Activated T-cell treated with anti-CD3 and anti-CD28 coated beads, Interleukin-2, amount 50 U/mL, for 4 hours (primary cell): ENCODE measurements at regions not wholly inside any gene's neighbourhood (a gene's known extent, or its start where the extent isn't known, plus 50 kb on each side); places are given as distances from the start of the nearest gene placed in this dataset.

Source experiments
- ATAC-seq, 2 donors: fragments of 200-7000 bp; cut with Tn5 transposase; one replicate each; pipeline ENCODE4 v1.10.0; 2021
- DNase-seq: peaks from one replicate; pipeline ENCODE4 v3.0.0-alpha.2; 2020
- H3K27me3 Mint-ChIP-seq: one replicate; pipeline ENCODE4 v1.8.0; 2021; ENCODE audit warnings: low read depth, mixed read lengths
- H3K36me3 Mint-ChIP-seq: one replicate; pipeline ENCODE4 v1.8.0; 2022; ENCODE audit warnings: mixed read lengths; ENCODE audit not compliant: insufficient read depth
- H3K4me1 Mint-ChIP-seq: one replicate; pipeline ENCODE4 v1.8.0; 2021; ENCODE audit warnings: low read depth, mixed read lengths
- H3K4me3 Mint-ChIP-seq: one replicate; pipeline ENCODE4 v1.8.0; 2021; ENCODE audit warnings: mild to moderate bottlenecking, moderate library complexity, mixed read lengths
- H3K9me3 Mint-ChIP-seq: one replicate; pipeline ENCODE4 v1.8.0; 2021; ENCODE audit warnings: mixed read lengths

GRCh38 chr2:14285812-14286211 lies 346.7 kb upstream of the LRATD1 start:
- ATAC-seq (no peak), DNase-seq (no peak)
- Mint-ChIP-seq H3K9me3 (peaks cover 11% of the 10 kb centered on the region), H3K4me1 (no peaks in the 10 kb centered on the region), H3K27me3 (no peaks in the 10 kb centered on the region), H3K36me3 (no peaks in the 10 kb centered on the region), H3K4me3 (no peak overlapping the region)

- no peak for ATAC-seq
- H3K4me3 Mint-ChIP-seq: no peak overlapping the region
- no peaks in the 10 kb centered on the region for H3K27me3 Mint-ChIP-seq
Observed at GRCh38 chr2:14288016-14288415, 344.5 kb upstream of the LRATD1 start.

DNA sequence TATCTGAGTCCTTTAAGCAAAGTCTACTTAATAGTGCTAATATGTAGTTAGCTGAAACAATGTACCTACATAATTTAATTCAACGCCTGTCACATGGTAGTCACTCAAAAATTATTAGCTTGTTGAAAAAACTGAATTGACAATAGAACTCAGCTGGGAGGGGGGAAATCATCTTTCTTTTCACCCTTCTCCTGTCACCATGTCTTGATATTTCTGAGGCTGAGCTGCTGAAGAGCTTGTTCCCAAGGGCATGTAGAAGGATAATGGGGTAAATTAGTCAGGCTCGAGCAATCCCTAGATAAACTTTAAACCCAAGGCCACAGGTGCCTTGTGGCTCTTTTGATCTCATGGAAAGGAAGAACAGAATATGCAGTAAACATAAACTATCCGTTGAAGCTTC lies 339.6 kb upstream of the LRATD1 start:
- no peaks in the 10 kb centered on the region for H3K27me3 Mint-ChIP-seq
- no peak for DNase-seq
- ATAC-seq: no peak
- H3K4me1 Mint-ChIP-seq: no peaks in the 10 kb centered on the region
- H3K9me3 Mint-ChIP-seq: no peaks in the 10 kb centered on the region
- no peak overlapping the region for H3K4me3 Mint-ChIP-seq
- H3K36me3 Mint-ChIP-seq: no peaks in the 10 kb centered on the region

More at GRCh38 chr2:14288016-14288415, 344.5 kb upstream of the LRATD1 start:
- Mint-ChIP-seq H3K36me3 (no peaks in the 10 kb centered on the region), H3K9me3 (peaks cover 3% of the 10 kb centered on the region), H3K4me1 (no peaks in the 10 kb centered on the region)
- no peak for DNase-seq

DNA sequence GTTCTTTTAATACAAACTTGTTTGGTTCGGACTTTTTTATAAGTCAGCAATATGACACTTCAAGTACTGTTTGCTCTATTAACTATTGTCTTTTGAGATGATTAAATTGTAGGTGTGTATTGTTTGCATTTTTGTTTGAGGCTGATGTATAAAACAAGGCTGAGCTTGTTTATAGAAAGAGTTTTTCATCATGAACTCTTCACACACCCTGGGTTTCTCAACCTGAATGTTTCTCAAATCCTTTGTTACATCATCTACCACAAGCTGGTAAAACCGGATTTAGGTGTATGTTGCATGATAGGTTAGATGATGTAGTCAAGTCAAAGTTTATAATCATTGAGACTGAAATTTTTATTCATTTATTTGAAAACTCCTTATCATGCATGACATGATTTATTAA lies 335.2 kb upstream of the LRATD1 start:
- DNase-seq: no peak
- Mint-ChIP-seq H3K27me3 (no peaks in the 10 kb centered on the region), H3K4me1 (no peaks in the 10 kb centered on the region), H3K9me3 (peaks cover 11% of the 10 kb centered on the region), H3K36me3 (no peaks in the 10 kb centered on the region), H3K4me3 (no peak overlapping the region)
- no peak for ATAC-seq

DNA sequence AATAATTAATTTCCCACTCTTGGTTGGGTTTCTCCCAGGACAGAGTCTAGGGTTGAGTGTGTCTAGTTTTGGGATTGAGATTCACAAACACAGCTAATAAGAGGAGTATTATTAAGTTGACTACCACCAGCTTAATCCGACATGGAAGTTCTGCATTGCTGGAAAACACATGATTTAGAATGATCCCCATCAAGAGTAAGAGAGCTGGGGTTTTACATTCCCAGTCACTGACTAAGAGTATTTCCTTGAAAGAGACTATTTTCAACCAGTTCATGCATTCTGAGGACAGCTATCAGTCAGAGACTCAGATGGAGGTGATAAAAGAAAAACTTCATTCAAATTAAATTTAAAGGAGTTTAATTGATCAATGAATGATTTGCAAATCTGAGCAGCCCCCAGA lies 334.6 kb upstream of the LRATD1 start:
- H3K4me3 Mint-ChIP-seq: no peak overlapping the region
- no peaks in the 10 kb centered on the region for H3K27me3 Mint-ChIP-seq
- no peak for DNase-seq
- no peaks in the 10 kb centered on the region for H3K36me3 Mint-ChIP-seq
- peaks cover 11% of the 10 kb centered on the region for H3K9me3 Mint-ChIP-seq
- ATAC-seq: no peak
- H3K4me1 Mint-ChIP-seq: no peaks in the 10 kb centered on the region

DNA sequence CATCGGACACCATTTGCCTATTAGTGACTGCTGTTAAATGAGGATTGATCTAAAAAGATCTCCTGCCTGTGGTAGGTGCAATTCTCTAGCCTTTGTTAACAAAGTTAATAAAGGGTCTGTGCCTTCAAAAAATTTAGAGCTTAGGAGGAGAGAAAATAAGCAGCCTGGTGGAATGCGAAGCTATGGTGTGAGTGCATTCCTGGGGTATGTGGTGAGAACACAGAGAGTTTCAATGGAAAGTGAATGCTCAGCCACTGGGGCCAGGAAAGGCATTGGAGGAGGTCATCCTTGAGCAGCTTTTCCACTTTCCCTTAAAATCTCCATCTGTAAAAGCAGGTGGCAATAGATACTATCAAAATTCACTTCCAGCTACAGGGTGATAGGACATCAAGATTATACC lies 331.2 kb upstream of the LRATD1 start:
- ATAC-seq (no peak), DNase-seq (no peak)
- Mint-ChIP-seq H3K36me3 (no peaks in the 10 kb centered on the region), H3K4me3 (no peak overlapping the region), H3K4me1 (no peaks in the 10 kb centered on the region), H3K9me3 (peaks cover 11% of the 10 kb centered on the region), H3K27me3 (no peaks in the 10 kb centered on the region)

GRCh38 chr2:14303366-14304115 lies 329.0 kb upstream of the LRATD1 start:
- H3K4me3 Mint-ChIP-seq: no peak overlapping the region
- DNase-seq: no peak
- H3K9me3 Mint-ChIP-seq: peaks cover 15% of the 10 kb centered on the region
- no peaks in the 10 kb centered on the region for H3K4me1 Mint-ChIP-seq
- no peaks in the 10 kb centered on the region for H3K36me3 Mint-ChIP-seq
- ATAC-seq: no peak
- no peaks in the 10 kb centered on the region for H3K27me3 Mint-ChIP-seq

DNA sequence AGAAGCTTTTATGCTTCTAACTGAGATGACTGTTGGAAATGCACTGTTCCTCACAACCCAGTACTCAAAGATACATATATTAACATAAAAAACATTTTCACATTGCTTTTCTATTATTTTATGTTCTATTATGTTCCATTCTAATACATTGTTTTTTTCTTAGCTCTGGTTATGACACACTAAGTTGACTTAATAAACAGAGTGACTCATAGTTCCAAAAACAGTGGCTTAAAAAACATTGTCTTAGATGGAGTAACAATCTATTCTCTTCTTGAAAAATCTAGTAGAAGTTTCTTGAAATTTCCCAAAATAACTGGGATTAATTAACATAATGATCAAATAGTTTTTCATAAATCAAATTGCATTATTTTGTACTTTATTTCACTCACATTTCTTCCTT lies 328.2 kb upstream of the LRATD1 start:
- Mint-ChIP-seq H3K9me3 (peaks cover 11% of the 10 kb centered on the region), H3K4me1 (no peaks in the 10 kb centered on the region), H3K36me3 (no peaks in the 10 kb centered on the region), H3K4me3 (no peak overlapping the region), H3K27me3 (no peaks in the 10 kb centered on the region)
- DNase-seq: no peak
- ATAC-seq: no peak

DNA sequence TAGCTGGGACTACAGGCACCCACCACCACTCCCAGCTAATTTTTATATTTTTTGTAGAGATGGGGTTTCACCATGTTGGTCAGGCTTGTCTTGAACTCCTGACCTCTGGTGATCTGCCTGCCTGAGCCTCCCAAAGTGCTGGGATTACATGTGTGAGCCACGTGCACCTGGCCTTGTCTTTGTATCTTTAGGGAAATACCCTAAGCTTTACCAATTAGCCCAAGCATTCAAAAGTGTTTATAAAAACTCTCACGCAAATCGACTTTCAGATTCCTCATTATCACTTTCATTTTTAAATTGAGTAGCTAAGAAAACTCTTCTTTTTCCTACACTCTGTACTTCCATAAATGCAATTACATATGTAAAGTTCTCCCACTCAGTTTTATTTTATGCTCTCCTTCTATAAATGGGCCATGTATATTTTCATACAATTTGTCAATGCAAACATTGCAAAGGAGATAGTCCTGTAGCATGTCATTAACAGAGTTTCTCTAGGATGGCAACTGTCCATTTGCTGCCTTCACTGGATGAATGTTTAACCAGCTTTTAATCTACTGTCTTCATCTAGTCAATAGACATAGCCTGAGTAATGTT lies 326.2 kb upstream of the LRATD1 start:
- Mint-ChIP-seq H3K27me3 (no peaks in the 10 kb centered on the region), H3K36me3 (no peaks in the 10 kb centered on the region), H3K4me1 (no peaks in the 10 kb centered on the region), H3K4me3 (no peak overlapping the region), H3K9me3 (peaks cover 5% of the 10 kb centered on the region)
- no peak for DNase-seq
- ATAC-seq: no peak

GRCh38 chr2:14313341-14313740 lies 319.2 kb upstream of the LRATD1 start:
- Mint-ChIP-seq H3K27me3 (no peaks in the 10 kb centered on the region), H3K9me3 (peaks cover under 1% of the 10 kb centered on the region), H3K36me3 (no peaks in the 10 kb centered on the region), H3K4me1 (no peaks in the 10 kb centered on the region), H3K4me3 (no peak overlapping the region)
- no peak for DNase-seq
- no peak for ATAC-seq

DNA sequence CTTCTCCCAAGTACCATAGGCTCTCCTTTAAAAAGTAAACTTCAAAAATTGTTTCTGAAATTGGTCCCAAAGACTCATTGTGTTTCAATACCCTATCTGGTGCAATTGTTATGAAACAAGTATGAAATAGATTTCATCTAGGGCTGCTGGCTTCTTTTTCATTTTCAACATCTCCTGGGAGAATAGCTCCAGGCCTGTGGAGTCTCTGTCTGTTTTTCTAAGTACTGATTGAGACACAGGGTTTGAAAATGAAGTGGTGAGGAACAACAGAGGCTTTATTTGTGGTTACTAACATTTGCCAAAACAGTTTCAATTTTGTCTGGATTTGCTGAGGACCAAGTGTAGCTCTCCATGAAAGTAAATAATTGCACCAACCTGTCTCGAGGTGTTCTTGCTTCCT lies 315.9 kb upstream of the LRATD1 start:
- H3K36me3 Mint-ChIP-seq: no peaks in the 10 kb centered on the region
- no peak overlapping the region for H3K4me3 Mint-ChIP-seq
- no peak for ATAC-seq
- H3K9me3 Mint-ChIP-seq: no peaks in the 10 kb centered on the region
- no peak for DNase-seq
- no peaks in the 10 kb centered on the region for H3K4me1 Mint-ChIP-seq
- no peaks in the 10 kb centered on the region for H3K27me3 Mint-ChIP-seq

- Mint-ChIP-seq H3K9me3 (no peaks in the 10 kb centered on the region), H3K4me3 (no peak overlapping the region), H3K27me3 (no peaks in the 10 kb centered on the region), H3K4me1 (no peaks in the 10 kb centered on the region), H3K36me3 (no peaks in the 10 kb centered on the region)
- DNase-seq (no peak), ATAC-seq (no peak)
Observed at GRCh38 chr2:14321357-14321756, 311.2 kb upstream of the LRATD1 start.

DNA sequence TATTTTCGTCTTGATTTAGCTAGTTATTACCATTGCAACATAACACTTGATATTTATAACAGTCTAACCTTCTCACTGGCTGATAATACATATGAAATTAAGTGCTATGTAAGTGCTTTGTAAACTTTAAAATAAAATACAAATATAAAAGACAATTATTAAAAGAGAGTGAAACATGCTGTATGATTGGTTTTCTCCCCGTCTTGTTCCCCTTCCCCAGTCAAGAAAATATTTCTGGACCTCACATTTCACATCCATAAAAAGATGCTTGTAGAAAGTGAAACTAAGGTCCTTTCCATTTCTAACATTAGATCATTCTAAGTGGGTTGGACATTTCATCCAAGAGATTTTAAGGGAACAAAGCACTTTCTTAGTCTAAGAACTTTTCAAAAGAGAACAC lies 310.2 kb upstream of the LRATD1 start:
- Mint-ChIP-seq H3K36me3 (no peaks in the 10 kb centered on the region), H3K4me3 (no peak overlapping the region), H3K4me1 (no peaks in the 10 kb centered on the region), H3K27me3 (no peaks in the 10 kb centered on the region), H3K9me3 (no peaks in the 10 kb centered on the region)
- ATAC-seq (no peak), DNase-seq (no peak)

DNA sequence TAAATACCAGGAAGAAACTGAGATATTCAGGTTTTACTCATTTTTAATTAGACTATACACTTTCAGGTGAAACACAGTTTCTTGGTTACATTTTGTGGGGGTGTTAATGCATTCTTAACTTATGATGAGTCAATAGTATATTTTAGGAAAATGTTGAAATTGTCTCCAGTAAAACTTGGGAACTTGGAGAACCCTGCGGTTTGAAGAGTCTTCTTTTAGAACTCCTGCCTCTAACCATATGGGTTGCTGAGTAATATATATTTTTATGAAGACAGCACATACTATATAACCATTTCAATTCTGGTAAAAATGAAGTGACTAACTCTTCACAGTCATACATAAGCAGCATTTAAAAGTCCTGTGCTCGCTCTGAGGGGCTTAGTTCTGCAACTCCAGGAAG lies 308.2 kb upstream of the LRATD1 start:
- DNase-seq (no peak), ATAC-seq (no peak)
- H3K4me3 Mint-ChIP-seq: no peak overlapping the region
- no peaks in the 10 kb centered on the region for H3K9me3 Mint-ChIP-seq
- no peaks in the 10 kb centered on the region for H3K27me3 Mint-ChIP-seq
- no peaks in the 10 kb centered on the region for H3K4me1 Mint-ChIP-seq
- H3K36me3 Mint-ChIP-seq: no peaks in the 10 kb centered on the region

DNA sequence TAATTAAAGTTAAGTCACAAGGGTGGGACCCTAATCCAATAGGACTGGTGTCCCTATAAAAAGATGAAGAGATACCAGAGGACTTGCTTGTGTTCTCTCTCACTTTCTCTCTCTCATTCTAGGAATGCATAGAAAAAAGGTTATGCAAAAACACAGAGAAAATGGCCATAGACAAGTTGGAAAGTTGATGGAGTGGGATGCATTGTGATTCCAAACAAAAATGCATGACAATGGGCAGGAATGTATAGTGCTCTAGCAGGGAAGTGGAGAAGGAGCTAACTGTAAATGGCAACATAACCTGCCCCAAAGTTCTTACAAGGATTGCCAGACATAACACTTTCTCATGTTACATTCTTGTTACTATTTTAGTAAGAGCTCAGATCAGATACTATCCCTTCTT lies 301.6 kb upstream of the LRATD1 start:
- no peak overlapping the region for H3K4me3 Mint-ChIP-seq

More for the DNA sequence above, 301.6 kb upstream of the LRATD1 start:
- H3K9me3 Mint-ChIP-seq: no peaks in the 10 kb centered on the region
- H3K4me1 Mint-ChIP-seq: no peaks in the 10 kb centered on the region
- H3K36me3 Mint-ChIP-seq: no peaks in the 10 kb centered on the region
- DNase-seq (no peak), ATAC-seq (no peak)
- H3K27me3 Mint-ChIP-seq: no peaks in the 10 kb centered on the region
